HT1080 (cell line): ENCODE measurements at regions not wholly inside any gene's neighbourhood (a gene's known extent, or its start where the extent isn't known, plus 50 kb on each side); places are given as distances from the start of the nearest gene placed in this dataset.

ENCODE experiments used
- DNase-seq: peaks from one replicate; pipeline ENCODE4 v3.0.0-alpha.2; 2015; ENCODE audit warnings: low read depth

DNA sequence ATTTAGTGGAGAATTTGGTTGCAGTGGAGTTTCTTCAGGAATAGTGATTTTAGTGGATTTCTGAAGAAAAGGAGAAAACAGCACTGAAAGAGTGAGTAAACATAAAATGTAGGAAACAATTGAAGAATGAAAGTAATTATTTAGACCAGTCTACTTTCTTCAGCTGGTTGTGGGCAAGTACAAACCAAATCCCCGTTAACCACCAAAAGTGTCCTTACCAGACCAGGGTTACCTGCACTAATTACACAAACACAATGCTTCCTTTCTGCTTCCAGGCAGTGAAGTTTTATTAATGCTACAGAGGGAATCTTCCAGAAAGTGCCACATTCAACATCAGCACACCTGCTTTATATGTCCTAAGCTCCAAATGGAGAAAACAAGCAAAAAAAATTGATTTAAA lies 248.0 kb upstream of the TBC1D5 start:
- DNase-seq: no peak

DNA sequence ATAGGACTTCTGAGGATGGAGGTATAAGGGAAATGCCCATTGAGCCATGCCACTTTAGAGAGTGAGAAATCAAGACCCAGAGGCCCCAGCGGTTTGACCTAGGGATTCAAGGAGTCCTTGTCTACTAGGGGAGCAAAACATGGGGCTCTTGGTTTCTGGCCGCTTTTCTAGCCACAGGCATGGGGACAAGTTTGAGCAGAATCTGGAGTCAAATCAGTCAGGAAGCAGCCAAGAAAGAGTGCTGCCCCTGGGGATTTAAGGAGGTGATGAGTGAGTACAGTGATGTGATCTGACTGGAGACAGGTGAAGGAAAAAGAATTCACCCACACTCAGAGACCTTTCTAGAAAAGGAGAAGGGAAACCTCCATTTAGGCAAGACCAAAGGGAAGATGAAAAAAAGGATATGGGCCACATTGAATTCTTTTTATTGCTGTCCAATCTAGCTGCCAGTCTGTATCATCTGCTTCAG lies 244.0 kb upstream of the TBC1D5 start:
- no peak for DNase-seq

DNA sequence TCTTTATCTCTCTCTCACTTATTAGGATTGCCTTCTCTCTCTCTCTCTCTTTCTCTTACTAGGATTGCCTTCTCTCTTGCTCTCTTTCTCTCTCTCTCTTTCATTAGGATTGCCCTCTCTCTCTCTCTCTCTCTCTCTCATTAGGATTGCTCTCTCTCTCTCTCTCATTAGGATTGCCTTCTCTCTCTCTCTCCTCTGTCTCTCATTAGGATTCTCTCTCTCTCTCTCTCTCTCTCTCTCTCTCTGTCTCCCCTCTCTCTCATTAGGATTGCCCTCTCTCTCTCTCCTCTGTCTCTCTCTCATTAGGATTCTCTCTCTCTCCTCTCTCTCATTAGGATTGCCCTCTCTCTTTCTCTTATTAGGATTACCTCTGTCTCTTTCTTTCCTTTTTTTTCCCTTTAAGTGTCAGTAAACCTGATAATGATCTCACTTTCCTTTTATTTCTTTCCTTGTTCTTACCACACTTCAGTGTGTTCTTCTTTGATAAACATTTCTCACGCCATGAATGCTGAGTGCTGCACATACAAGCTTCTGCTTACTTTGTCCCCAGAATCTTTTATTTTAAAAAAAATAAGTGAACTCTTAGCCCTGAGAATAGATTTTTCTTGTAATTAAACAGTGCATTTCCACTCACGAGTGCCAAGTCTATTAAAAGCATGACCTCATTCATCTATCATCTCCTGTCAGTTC lies 243.4 kb upstream of the TBC1D5 start:
- no peak for DNase-seq

DNA sequence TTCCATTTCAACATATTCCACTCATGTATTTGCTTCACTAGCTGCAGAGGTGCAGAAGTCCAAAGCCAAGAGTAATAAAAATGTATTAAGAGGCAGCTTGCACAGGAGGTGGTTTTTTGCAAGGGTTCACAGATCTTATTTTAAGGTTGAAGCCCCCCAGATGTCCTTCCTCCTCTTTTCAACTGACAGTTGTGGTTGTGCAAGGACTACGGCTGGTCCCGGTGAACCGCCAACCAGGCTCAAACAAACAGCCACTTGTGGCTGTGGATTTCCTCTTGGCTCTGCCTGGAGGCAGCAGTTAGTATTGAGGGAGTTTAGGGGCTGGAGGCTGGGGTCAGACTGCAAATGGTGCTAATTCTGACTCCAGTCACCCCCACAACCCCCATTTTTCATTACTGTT lies 240.7 kb upstream of the TBC1D5 start:
- no peak for DNase-seq

DNA sequence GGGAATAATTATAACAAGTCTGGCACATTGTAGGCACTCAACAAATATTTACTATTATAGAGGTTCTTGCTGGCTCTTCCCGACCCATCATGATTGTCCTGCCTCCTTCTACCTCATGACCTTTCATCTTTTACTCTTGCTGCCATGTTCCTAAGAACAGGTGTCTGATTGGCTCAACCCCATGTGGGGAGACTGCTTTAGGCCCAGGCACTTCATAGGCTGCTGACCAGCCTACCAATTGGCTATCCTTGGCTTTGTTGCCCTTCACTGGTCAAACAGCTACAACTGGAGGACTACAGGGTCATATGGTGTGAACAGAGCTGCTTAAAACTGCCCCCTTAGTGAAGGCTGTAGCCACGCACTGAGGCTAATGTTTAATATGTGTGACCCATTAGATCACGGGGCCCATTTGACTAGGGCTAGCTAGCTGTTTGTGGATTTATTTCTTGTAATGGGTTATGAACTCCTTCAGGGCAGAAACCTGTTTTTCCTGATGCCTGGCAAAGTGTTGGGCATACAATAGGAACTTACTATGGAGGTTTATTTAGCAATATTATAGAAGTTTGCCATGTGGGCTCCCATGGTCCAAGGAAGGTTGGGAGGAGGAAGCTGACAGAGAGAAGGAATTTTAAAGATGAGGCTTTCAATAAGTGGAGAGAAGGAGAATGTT lies 239.9 kb upstream of the TBC1D5 start:
- no peak for DNase-seq

DNA sequence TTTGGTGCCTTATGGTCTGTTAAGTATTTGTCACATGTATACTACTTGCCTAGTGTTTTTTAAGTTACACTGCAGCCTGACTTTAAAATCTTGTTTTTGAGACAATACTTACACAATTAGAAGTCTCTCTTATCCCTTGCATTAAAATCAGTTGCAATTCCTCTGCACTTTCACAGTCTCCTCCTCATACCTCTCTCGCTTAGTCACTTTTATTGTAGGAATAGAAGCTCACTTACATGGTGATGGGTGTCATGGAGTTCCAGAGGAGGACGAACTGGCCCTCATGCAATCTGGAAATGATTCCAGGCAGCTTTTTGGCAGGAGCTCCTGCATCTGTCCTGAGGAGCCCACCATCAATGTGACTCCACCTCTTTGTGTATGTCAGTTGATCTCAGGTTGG lies 238.4 kb upstream of the TBC1D5 start:
- no peak for DNase-seq

DNA sequence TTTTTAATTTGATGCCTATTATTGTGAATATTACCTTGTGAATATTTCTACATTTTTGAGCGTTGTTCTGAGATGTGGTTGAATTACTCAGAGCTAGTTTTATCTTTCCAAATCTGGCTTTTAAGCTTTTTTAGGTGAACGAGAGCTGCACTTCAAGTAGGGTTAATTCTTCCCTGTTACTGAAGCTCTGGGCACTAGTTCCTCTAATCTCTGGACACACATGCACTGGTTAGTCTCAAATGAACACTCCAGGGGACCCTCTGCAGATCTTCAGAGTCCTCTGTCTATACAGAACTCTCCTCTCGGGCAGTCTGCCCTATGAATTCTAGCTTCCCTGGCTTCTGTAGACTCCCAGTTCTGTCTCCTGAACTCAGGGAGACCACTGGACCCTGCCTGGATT lies 237.5 kb upstream of the TBC1D5 start:
- DNase-seq: no peak

DNA sequence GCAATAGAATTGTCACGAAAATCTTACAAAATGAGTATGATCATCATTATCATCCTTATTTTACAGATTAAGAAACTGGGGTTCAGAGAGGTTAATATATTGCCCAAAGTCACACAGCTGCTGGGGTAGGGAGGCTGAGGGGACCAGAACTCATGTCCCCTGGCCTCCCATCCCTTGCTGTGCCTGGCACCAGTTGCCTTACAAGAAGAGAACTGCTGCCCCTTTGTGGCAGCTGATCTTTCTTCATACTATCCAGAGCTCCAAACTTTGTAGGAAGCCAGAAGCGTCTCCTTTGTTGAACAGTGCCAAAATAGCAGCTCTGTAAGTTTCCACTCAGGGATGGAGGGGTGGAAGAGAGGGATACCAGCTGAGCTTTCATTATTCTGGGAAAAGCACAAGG lies 236.8 kb upstream of the TBC1D5 start:
- DNase-seq: no peak

DNA sequence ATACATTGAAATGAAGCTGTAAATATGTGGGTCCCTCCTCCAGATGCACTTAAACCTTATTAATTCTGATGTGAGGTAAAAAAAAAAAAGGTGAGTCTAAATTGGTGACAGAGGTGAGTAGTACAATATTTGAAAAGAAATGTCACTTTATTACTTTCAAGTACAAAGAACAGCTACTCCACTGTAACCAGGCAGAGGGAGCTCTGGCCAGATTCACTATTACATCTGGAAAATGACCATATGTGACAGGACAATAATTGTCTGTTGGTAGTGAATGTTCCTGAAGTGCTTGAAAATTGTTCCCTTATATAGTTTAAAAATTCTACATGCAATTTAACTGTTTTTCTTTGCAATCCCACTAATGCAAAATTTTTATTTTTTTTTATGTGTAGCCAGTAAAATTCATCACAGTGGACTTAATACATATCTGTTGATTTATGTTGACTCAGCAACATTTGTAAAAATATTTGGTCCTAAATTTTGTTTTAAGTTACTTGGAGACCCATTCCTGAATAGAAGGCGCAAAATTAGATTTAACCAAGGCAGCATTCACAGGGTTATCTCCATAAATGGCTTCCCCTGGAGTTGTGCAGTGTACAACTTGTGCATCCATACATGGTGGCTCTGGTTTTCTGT lies 231.9 kb upstream of the TBC1D5 start:
- no peak for DNase-seq

DNA sequence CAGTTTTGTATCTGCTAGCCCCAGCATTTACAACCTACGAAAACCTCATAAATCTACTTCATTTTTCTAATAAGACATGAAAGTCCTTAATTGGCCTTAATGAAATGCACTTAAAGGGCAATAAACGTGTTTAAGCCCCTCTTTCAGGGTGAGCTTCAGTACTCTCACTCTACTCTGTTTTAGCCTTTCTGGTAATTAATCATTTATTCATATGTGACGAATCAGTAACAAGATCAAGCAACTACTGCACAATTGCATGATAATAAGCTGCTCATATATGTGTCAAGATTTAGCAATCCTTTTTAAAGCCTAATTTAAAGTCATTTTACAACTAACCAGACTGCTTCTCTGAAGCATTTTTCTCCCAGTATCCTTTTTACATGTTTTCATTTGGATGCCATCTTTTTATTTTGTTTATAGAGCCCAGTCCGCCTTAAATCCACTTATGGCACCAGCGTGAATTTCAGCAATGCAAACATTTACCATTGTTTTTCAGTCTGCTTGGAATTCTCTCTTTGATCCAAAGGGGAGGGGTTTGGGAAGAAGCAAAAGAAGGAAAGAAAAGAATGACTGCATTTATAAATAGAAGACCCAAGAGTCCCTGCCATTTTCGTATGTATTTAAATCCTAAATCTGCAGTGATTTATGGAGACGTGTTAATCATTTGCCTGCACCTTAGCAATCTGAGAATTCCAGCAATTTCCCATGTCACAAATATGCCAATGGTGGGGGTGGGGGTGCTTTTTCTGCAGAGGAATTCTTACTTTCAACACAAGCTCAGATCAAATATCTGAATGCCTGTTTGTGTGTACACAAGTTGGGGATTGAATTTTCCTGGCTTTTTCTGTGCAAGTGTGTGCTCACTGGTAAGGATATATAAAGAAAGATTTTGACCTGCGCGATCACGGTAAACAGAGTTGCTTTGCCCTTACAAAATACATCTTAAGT lies 230.8 kb upstream of the TBC1D5 start:
- DNase-seq: no peak

DNA sequence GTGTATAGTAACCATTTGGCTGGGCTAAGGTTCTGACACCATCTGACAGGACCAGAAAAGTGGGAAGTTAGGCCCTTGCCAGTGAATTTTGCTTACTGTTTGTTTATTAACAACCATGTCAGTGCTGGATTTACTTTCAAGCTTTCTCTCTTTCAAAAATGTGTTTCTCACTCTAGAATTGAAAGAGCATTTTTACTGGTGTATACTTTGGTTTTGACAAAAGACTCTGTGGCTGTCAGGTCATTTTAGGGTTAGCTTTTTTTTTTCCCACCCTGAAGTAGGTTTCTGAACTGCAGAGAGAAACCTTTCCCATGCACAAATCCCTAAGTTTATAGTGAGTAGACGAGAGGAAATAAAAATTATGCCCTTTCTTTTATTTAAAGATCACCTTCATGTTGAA lies 230.0 kb upstream of the TBC1D5 start:
- DNase-seq: no peak

DNA sequence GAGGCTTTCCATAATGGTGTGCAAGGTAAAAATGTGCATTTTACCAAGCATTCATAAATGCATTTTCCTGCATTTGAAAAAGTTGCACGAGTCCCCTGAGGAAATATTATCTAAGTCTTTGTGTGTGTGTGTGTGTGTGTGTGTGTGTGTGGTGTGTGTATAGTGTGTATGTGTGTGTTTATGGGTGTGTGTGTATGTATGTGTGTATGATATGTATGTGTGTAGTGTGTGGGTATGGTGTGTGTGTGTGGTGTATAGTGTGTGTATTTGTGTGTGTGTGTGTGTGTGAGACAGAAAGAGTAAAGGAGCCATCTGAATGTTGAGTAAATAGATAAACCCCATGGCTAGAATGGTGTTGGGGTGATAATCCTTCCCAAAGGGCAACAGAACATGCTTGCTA lies 229.6 kb upstream of the TBC1D5 start:
- DNase-seq: no peak

DNA sequence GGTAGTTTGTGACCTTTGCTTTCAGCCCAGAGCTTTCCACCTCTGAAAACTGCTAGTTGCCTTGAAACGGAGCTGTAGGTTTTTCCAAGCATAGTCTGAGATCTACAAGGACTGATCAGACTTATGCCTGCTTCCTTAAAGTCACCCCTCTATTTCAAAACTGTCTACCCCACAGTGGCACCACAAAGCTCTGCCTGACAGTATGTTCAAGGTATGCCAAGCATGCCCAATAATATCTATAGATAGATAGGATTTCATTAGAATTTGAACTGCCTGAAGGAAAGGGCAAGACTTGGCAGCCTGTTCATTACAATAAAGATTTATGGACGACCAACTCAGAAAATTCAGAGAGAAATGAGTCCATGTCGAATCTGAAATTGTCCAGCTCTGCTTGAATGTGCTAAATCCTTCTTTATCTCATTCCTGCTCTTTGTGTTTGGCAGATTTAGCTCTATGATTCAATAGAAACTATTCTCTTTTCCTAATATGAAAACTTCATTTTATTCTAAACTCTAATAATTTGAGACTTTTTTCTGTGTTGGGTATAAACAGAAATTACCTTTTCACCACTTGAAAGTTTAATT lies 227.6 kb upstream of the TBC1D5 start:
- DNase-seq: no peak

DNA sequence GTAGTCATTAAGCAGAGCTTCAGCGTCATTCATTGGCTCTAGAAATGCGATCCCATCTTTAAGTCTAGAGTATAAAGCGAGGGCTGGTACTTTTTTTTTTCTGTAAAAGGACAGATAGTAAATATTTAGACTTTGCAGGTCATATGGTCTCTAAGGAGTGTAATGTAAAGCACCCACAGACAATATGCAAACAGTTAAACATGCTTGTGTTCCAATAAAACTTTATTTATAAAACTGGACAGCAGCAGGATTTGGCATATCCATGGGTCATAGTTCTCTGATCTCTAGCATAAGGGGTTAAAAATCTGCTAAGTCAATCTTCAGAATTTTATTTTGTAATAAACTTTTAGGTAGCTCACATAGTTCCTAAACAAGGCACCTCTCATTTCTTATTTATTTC lies 226.8 kb upstream of the TBC1D5 start:
- no peak for DNase-seq

DNA sequence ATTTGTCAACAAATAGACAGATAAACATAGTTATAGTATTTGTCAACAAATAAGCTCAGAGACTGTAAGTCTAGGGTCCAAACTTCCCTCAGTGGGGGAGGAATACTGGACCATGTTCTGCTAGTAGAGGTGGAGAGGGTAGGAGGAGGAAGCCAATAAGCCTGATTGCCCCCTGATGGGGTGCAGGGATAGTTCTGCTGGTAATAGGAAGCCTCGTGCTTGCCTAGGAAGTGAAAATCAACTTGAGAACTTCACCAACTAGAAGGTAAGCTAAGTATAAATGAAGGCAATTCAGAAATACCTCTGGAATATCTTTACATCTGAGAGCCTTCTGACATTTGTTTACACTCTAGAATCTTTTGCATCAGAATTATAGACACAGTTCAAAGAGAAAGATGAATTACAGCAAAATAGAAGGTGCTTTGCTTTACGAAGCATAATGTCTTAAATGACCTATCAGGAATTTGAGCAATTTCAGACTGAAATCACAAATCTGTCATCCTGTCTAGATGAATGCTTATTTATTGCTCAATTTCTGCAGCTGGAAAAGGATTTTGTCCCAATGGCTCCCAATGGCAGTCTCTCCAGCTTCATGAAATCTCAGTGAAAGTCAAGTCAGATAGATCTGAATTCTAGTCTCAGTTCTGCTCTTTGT lies 225.6 kb upstream of the TBC1D5 start:
- no peak for DNase-seq

DNA sequence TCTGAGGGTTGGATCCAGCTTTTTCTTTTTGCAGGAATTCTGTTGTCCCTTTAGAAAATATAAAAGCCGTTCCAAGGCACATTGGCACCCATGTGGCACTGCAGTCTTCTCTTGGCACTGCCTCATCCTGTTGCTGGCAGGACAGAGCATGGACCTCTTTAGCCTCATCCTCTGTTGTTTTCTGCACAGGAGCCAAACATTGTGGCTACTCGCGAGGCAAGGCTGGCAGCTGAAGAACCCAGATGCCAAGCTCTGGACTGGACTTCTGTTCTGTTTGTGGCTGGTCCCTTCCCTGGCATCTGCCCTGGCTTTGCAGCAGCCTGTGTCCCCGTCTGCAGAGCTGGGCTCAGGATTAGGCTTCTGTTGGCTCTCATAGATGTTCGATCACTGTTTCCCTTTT lies 224.7 kb upstream of the TBC1D5 start:
- no peak for DNase-seq

DNA sequence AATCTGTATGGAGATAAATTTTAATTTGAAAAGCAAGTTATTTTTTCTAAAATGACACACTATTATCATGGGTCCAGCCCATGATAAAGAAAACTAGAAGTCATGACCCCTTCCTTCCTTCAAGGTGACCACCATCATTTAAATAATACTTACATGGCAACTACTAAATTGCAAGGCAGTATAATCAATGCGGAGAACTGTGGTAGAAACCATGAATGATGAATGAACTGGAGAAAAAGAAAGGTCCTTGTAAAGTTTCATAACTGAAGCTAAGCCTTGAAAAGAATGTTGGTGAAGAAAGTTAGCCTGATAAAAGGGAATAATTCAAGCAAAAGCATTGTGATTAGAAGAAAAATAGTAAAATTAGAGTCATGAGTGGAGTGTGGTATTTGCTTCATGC lies 222.9 kb upstream of the TBC1D5 start:
- no peak for DNase-seq

DNA sequence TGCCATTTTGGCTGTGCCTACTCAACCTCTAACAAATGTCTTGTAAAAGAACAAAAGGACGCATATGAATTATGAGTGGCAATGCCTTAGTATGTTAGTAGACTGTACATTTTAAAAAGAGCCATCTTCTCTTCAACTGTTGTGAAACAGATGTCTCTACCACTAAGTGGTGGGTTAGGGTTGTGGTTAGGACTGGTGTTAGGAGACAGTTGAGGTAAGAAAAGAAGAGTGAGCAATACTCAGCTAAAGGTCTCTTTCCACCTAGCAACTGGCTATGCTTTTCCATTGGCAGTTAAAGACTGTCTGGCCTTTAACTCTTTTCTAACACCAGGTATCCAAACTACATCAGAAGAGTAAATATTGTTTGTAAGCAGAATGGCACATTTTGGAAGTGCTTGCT lies 221.7 kb upstream of the TBC1D5 start:
- no peak for DNase-seq

DNA sequence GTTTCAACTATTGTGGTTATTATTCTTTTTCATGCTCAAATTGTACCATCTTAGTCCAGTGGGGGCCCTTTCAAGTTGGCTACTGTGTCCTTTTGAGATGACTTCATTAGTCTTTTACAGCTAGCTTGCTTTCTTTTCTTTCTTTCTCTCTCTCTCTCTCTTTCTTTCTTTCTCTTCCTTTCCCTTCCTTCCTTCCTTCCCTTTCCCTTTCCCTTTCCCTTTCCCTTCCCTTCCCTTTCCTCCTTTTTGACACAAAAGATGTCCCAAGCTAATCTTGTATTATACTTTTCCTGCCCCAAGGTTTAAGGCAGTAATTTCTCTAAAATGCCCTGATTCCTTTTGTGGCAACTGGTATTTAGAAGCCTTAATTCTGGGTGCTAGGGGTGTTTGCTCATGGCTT lies 213.0 kb upstream of the TBC1D5 start:
- DNase-seq: no peak

DNA sequence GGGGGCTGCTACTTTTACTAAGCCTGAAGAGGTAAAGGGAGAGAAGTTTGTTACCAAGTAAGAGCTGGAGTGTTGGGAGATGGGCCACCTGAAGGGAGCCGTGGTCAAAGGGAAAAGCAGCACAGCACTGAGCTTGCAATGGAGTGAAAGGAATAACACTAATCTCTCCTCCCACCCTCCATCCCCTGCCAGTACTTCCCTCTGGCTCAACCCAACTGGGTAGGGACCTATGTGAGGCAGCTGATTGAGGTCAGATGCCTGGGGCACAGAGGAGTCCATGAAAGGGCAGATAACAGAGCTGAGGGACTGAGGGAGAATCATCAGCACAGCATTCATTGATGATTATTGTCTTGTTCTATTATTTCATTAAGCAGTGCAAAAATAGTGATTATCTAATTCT lies 212.4 kb upstream of the TBC1D5 start:
- DNase-seq: no peak

DNA sequence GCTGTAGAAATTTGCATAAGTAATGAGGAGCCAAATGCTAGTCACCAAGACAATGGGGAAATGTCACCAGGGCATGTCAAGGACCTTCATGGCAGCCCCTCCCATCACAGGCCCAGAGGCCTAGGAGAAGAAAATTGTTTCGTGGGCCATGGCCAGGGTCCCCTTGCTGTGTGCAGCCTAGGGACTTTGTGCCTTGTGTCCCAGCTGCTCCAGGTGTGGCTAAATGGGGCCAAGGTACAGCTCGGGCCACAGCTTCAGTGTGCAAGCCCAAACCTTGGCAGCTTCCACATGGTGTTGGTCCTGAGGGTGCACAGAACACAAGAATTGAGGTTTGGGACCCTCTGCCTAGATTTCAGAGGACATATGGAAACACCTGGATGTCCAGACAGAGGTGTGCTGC lies 208.8 kb upstream of the TBC1D5 start:
- no peak for DNase-seq
